GM19438 (cell line): ENCODE measurements at regions not wholly inside any gene's neighbourhood (a gene's known extent, or its start where the extent isn't known, plus 50 kb on each side); places are given as distances from the start of the nearest gene placed in this dataset.
"Not testable (repeated sequence)": the region's sequence is repeated elsewhere in the genome, so short reads cannot be mapped to it uniquely, and the experiment has no call there.

Experiments used
- ATAC-seq: cut with Tn5 transposase; IDR thresholded peaks from one replicate; pipeline ENCODE4 v1.9.1; 2021; ENCODE audit warnings: low read depth; ENCODE audit not compliant: unreplicated experiment

DNA sequence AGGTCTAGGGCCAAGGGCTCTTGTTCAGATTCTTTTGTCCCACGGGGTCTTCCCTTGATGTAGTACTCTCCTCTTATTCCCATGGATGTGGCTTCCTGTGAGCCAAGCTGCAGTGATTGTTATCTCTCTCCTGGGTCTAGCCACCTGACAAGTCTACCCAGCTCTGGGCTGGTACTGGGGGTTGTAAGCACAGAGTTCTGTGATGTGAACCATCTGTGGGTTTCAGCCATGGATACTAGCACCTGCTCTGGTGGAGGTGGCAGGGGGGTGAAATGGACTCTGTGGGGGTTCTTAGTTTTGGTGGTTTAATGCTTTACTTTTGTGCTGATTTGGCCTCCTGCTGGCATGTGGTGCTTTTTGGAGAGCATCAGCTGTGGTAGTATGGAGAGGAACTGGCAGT lies 350.8 kb downstream of the DNAJB9 start:
- no peak for ATAC-seq

DNA sequence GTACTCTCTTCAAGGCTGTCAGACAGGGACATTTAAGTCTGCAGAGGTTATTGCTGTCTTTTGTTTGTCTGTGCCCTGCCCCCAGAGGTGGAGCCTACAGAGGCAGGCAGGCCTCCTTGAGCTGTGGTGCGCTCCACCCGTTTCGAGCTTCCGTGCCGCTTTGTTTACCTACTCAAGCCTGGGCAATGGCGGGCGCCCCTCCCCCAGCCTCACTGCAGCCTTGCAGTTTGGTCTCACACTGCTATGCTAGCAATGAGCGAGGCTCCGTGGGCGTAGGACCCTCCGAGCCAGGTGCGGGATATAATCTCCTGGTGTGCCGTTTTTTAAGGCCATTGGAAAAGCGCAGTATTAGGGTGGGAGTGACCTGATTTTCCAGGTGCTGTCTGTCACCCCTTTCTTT lies 373.4 kb downstream of the DNAJB9 start:
- ATAC-seq, result not testable (repeated sequence)

- no peak for ATAC-seq
Observed at GRCh38 chr7:108947526-108947925, 377.9 kb downstream of the DNAJB9 start.

DNA sequence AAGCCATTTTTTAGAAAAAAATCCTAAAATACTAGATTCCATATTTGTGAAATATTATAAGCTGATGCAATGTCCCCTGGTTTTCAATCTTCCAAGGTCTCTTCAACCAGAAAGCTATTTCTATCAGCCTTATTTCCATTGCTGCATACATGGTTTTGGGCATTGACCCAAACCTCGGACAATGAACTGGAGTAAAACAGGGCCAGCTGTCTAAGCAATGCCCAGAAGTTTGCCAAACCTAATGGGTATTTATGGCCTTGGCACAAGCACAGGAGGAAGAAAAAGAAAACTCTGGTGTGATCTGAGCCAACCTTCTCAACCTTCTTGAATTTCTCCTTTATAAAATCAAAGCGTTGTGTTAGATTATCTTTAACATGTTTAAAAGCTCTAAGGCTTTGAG lies 402.3 kb downstream of the DNAJB9 start:
- no peak for ATAC-seq

DNA sequence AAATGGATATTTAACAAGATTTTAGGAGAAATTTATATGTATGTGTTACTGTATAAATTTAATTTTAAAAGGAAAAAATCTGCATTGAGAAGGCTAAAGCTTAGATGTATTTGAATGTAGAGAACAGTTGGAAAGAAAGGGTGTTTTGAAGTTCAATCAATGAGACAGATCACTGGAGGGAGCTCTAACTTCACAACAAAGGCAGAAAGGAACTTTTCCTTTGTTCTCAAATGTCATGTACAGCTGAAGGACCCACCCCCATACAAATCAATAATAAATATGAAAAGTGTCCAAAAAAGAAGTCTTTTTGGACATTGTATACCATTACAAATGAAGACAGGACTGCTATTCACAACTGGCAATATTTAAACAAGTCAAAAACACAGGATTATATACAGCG lies 403.4 kb downstream of the DNAJB9 start:
- no peak for ATAC-seq

- no peak for ATAC-seq
Observed at GRCh38 chr7:108974641-108975040, 405.0 kb downstream of the DNAJB9 start.

DNA sequence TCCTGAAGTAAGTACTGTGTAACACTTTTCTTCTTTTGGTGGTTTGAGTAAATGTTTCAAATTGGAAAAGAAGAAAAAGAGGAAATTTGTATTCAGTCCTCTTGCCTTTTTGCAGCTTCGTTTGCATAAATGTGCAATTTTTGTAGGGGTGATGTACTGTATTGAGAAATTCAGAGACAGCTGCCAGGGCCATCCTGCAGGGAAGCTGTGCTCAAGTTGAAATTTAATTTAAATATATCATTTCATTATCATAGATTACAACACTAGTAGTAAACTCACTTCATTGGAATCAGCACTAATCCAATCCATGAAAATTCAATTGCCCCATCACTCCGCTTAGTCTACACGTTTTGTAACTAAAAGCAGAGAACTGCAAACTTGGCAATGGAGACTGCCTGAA lies 415.4 kb downstream of the DNAJB9 start:
- ATAC-seq, result no peak

DNA sequence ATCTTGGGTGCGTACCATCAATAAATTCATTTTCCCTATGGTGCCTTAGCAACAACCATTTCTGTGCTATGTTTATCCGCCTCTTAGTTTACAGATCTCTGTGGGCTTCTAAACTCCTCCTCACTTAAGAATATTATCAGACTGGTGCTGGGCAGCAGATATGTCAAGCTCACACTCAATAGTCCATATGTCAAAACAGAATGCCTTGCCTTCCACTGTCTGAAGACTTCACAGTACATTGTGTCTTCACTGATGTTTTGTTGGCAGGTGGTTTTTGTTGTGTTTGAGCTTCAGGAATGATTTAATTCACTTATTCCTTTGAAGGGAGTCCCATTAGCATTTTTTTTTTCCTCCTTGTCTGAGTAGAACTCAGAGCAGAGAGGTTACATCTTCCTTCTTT lies 419.6 kb downstream of the DNAJB9 start:
- ATAC-seq, result no peak

- ATAC-seq, result no peak
Observed at GRCh38 chr7:108997480-108997879, 427.8 kb downstream of the DNAJB9 start.

- ATAC-seq, result no peak
Observed at GRCh38 chr7:109003742-109004141, 434.1 kb downstream of the DNAJB9 start.

DNA sequence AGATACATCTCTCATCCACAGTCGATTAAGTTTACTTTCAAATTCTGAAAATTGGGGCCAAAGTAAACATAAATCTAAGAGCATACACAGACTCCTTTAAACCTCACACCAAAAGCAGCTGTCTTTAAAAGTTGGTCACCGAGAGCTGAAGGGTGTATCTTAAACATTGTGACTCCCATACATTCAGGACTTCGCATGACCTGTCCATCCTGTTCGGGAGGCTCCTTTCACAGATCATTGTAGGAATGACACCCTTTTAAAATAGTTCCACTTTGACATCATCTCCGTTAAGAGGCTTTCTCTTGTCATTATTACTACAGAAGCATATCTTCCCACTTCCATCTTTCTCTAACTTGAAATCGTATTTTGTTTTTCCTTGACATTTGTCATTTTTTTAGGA lies 440.0 kb downstream of the DNAJB9 start:
- ATAC-seq, result no peak

GRCh38 chr7:109020251-109020650 lies 450.6 kb downstream of the DNAJB9 start:
- no peak for ATAC-seq

- ATAC-seq, result no peak
Observed at GRCh38 chr7:109021390-109021789, 451.7 kb downstream of the DNAJB9 start.

DNA sequence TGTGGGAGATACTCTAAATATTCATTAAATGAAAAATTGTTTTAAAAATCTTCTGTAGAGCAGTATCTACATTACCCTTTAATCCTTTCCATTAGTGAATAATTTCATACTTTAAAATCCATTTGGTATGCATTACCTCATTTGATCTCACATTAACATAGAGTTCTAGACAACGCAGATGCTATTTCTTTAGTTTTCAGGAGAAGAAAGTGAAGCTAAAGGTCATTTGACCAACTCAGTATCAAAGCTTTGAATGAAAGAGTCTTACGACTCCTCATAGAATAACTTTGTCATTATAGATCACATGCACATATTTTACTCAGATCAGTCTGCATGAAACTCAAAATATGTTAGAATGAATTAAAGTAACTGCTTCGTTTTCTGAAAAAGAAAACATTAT lies 460.2 kb downstream of the DNAJB9 start:
- ATAC-seq, result no peak

GRCh38 chr7:109044691-109045090 lies 475.0 kb downstream of the DNAJB9 start:
- no peak for ATAC-seq

DNA sequence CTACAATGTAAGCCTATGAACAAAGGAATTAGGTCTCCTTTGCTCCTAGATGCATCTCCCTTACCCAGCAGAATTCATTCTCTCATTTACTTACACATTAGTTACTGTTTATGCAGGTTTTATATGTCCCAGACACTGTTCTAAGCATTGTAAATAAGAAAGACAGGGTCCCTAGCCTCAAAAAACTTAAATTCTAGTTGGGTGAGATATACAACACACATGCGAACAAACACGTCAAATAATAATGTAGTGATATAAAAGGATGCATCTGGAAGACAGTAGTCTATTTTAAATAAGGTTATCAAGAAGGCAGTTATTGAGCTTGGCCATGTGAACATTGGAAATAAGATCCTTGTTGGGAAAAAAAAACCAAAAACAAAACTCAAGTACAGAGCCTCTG lies 479.7 kb downstream of the DNAJB9 start:
- no peak for ATAC-seq

DNA sequence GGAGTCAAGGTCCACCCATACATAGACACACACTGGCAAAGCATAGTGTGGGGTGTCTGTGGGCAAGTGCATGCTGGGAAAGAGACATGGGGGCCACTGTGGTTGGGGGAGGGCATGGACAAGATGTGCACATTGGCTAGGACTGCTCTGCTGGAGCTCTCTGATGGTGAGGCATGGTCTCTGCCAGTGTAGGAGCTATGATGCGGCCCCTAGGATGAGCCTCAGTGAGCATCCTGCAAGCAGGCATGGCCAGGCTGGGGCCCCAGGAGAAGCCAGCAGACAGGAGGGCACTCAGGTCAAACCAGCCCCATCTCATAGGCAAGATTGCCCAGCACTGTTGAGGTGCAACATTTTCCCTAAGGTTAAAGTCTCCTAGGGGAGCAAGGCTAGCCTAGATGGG lies 489.4 kb downstream of the DNAJB9 start:
- no peak for ATAC-seq

GRCh38 chr7:109062798-109063197 lies 493.1 kb downstream of the DNAJB9 start:
- ATAC-seq, result no peak

DNA sequence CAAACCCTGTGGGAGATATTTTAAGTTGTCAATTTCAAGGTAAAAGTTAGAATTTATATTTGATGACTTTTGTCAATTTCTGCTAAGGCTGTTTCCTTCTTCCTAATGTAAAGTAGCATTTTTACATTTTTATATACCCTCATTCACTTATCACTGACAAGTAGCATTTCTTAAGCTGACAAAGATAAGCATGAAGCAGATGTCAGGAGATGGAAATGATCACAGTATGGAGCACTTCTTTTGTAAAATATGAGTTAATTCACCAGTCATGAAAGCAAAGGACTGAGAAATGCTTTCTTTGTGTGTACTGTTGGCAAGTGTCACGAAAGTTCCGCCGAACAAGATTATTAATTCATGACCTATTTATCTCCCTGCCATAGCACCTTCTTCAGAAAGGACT lies 503.9 kb downstream of the DNAJB9 start:
- ATAC-seq, result no peak

DNA sequence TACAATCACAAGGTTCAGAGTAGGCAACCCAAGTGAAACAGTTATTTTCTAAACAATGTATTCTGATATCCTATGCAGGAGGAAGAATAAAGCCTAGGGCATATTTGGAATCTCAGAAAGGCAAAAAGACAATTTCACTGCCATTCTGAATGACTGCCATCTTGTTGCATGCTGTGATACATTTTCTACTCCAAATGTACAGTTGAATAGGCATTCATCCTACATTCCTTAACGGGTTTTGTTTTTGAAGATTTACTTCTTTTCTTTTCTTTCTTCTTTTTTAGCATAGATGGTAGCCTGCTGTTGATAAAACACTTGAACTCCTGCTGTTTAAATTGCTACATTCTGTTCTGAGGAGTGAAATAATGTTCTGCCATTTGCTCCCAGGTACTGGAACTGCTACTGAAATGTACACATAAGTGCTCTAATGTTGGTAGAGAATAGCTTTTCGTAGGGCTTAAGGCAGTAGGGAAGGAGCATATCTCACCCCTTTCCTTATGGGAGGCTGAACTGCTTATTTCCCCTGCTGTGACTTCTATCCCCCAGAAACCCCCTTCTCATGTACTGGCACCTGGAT lies 506.8 kb downstream of the DNAJB9 start:
- ATAC-seq, result no peak

DNA sequence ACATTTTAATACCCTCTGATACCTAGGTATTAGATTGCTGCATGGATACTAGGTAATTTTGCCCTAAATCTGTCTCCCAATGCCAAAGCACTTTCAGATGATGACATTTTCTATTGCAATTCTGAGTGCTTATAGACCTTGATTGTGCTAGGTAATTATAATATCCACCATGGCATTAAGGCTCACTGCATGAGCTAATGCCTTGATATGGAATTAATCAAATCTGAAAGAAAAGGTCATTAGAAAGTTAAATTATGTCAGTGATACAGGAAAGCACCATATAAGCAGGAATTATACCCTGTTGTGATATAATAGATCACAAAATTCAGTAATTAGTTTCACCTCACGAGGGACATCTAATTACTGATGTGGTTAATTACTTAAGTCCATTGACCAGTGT lies 521.4 kb downstream of the DNAJB9 start:
- ATAC-seq, result no peak

DNA sequence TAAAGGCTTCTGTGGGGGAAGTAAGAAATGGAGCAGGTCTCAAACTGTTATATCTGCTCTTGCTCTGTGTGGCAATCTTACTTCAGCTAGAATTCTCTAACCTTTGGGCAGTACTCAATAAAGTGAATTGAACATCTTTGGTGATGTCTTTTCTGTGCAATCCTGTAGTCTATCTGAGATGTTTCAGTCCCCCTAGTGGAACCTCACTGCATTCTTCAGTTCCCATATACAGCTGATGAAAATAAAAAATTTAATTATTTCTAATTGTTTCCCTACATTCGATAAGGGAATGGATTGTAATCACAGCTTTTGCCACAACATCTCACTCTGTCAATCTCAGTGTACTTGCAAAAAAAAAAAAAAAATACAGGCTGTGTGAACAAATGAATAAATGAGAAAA lies 522.6 kb downstream of the DNAJB9 start:
- ATAC-seq, result no peak

- ATAC-seq, result no peak
Observed at GRCh38 chr7:109101332-109101731, 531.7 kb downstream of the DNAJB9 start.
